ENCODE measurements at regions not wholly inside any gene's neighbourhood (a gene's known extent, or its start where the extent isn't known, plus 50 kb on each side); places are given as distances from the start of the nearest gene placed in this dataset.

GRCh38 chr5:8848997-8849594 is 696.8 kb downstream of the SEMA5A start:
- no peak for DNase-seq (ENCODE audit: low read depth)

- no peak for DNase-seq (ENCODE audit: low read depth)
These were observed 694.8 kb downstream of the SEMA5A start for GRCh38 chr5:8851101-8851500.

GRCh38 chr5:8857051-8857450 is 688.8 kb downstream of the SEMA5A start:
- DNase-seq (ENCODE audit: low read depth): no peak

- DNase-seq (ENCODE audit: low read depth): no peak
These were observed 684.1 kb downstream of the SEMA5A start for GRCh38 chr5:8861764-8862163.

- no peak for DNase-seq (ENCODE audit: low read depth)
These were observed 681.8 kb downstream of the SEMA5A start for GRCh38 chr5:8864053-8864452.

- no peak for DNase-seq (ENCODE audit: low read depth)
These were observed 680.6 kb downstream of the SEMA5A start for GRCh38 chr5:8865266-8865665.

- no peak for DNase-seq (ENCODE audit: low read depth)
These were observed 680.0 kb downstream of the SEMA5A start for GRCh38 chr5:8865686-8866374.

GRCh38 chr5:8868283-8868682 is 677.6 kb downstream of the SEMA5A start:
- DNase-seq (ENCODE audit: low read depth): no peak

- DNase-seq (ENCODE audit: low read depth): no peak
These were observed 675.9 kb downstream of the SEMA5A start for GRCh38 chr5:8869932-8870331.

- no peak for DNase-seq (ENCODE audit: low read depth)
These were observed 675.4 kb downstream of the SEMA5A start for GRCh38 chr5:8870349-8870958.

GRCh38 chr5:8870959-8871355 is 674.9 kb downstream of the SEMA5A start:
- DNase-seq (ENCODE audit: low read depth): no peak

- DNase-seq (ENCODE audit: low read depth): no peak
These were observed 674.4 kb downstream of the SEMA5A start for GRCh38 chr5:8871446-8871845.

- DNase-seq (ENCODE audit: low read depth): no peak
These were observed 670.2 kb downstream of the SEMA5A start for GRCh38 chr5:8875722-8876121.

GRCh38 chr5:8879248-8879647 is 666.6 kb downstream of the SEMA5A start:
- DNase-seq (ENCODE audit: low read depth): no peak

GRCh38 chr5:8884029-8884428 is 661.8 kb downstream of the SEMA5A start:
- no peak for DNase-seq (ENCODE audit: low read depth)

GRCh38 chr5:8892926-8893325 is 652.9 kb downstream of the SEMA5A start:
- DNase-seq (ENCODE audit: low read depth): no peak

- DNase-seq (ENCODE audit: low read depth): no peak
These were observed 651.8 kb downstream of the SEMA5A start for GRCh38 chr5:8894031-8894430.

- DNase-seq (ENCODE audit: low read depth): no peak
These were observed 650.8 kb downstream of the SEMA5A start for GRCh38 chr5:8895062-8895461.

GRCh38 chr5:8895599-8895998 is 650.3 kb downstream of the SEMA5A start:
- DNase-seq (ENCODE audit: low read depth): no peak

GRCh38 chr5:8897316-8897715 is 648.6 kb downstream of the SEMA5A start:
- no peak for DNase-seq (ENCODE audit: low read depth)

GRCh38 chr5:8905021-8905420 is 640.9 kb downstream of the SEMA5A start:
- DNase-seq (ENCODE audit: low read depth): no peak

GRCh38 chr5:8906303-8906967 is 639.4 kb downstream of the SEMA5A start:
- DNase-seq (ENCODE audit: low read depth): no peak
